ENCODE measurements at regions not wholly inside any gene's neighbourhood (a gene's known extent, or its start where the extent isn't known, plus 50 kb on each side); places are given as distances from the start of the nearest gene placed in this dataset.
A peak's percentile ranks its signal among the peaks of the same experiment; 100 is the strongest.

DNA sequence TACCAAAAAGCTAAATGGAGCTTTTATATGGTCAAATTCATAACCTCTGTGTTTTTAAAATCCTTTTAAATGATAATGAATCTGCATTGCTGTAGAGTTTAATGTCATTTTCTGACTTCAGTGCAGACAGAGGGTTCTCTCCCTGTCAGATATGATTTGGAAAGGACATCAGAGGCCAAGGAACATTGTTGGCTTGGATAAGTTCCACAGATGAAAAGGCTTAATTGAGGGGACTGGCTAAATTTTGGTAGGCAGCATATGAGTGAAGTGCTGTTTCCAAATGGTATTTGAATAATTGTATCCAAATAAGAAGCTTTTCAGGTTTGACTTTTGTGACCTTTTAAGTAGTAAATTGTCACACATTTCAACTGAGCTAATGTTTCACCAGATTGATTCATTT is 124.6 kb upstream of the KCNH7 start:
- no peaks in the 10 kb centered on the region for H3K4me1 ChIP-seq (ENCODE audit: control insufficient read depth in 2 of 3, insufficient read depth in 2 of 3, low read depth in 1 of 3, low read length in 3 of 3)
- H3K9ac ChIP-seq (ENCODE audit: low read length in 3 of 3): no peak overlapping the region
- H3K27me3 ChIP-seq (ENCODE audit: control insufficient read depth, insufficient read depth, low read length): no peaks in the 10 kb centered on the region
- FAIRE-seq (no peak), DNase-seq (no peak)
- TF ChIP-seq, protein P1, sequence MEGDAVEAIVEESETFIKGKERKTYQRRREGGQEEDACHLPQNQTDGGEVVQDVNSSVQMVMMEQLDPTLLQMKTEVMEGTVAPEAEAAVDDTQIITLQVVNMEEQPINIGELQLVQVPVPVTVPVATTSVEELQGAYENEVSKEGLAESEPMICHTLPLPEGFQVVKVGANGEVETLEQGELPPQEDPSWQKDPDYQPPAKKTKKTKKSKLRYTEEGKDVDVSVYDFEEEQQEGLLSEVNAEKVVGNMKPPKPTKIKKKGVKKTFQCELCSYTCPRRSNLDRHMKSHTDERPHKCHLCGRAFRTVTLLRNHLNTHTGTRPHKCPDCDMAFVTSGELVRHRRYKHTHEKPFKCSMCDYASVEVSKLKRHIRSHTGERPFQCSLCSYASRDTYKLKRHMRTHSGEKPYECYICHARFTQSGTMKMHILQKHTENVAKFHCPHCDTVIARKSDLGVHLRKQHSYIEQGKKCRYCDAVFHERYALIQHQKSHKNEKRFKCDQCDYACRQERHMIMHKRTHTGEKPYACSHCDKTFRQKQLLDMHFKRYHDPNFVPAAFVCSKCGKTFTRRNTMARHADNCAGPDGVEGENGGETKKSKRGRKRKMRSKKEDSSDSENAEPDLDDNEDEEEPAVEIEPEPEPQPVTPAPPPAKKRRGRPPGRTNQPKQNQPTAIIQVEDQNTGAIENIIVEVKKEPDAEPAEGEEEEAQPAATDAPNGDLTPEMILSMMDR (IDR thresholded peaks at IDR 0.05; ENCODE audit: borderline replicate concordance, extremely low read depth, insufficient read depth): no peak
- no peaks in the 10 kb centered on the region for H3K9me3 ChIP-seq (ENCODE audit: control insufficient read depth in 2 of 3, insufficient read depth in 1 of 3, low read length in 3 of 3)
- no peaks in the 10 kb centered on the region for H3K36me3 ChIP-seq (ENCODE audit: control insufficient read depth in 2 of 3, insufficient read depth in 3 of 3, low read length in 3 of 3)
- intact Hi-C loops (cut with DNase I): no loop called here
- H3K4me3 ChIP-seq (ENCODE audit: low read length in 3 of 3): no peak overlapping the region
- no peak overlapping the region for H3K27ac ChIP-seq (ENCODE audit: low read depth in 2 of 2, low read length in 2 of 2)

DNA sequence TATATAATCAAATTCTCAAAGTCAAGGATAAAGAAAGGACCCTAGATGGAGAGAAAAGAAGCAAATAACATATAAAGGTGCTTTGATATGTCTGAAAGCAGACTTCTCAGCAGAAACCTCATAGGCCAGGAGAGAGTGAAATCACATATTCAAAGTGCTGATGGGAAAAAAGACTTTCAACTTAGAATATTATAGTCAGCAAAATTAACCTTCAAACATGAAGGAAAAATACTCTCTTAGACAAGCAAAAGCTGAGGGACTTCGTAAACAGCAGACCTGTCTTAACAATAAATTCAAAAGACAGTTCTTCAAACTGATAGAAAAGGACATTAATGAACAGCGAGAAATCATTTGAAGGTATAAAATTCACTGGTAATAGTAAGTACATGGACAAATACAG is 107.2 kb upstream of the KCNH7 start:
- H3K9me3 ChIP-seq (ENCODE audit: control insufficient read depth in 2 of 3, insufficient read depth in 1 of 3, low read length in 3 of 3): peaks cover 0 to 8% (median 0%) of the 10 kb centered on the region in 3 donors
- H3K4me1 ChIP-seq (ENCODE audit: control insufficient read depth in 2 of 3, insufficient read depth in 2 of 3, low read depth in 1 of 3, low read length in 3 of 3): no peaks in the 10 kb centered on the region
- no peaks in the 10 kb centered on the region for H3K36me3 ChIP-seq (ENCODE audit: control insufficient read depth in 2 of 3, insufficient read depth in 3 of 3, low read length in 3 of 3)
- H3K27ac ChIP-seq (ENCODE audit: low read depth in 2 of 2, low read length in 2 of 2): no peak overlapping the region
- no peak overlapping the region for H3K4me3 ChIP-seq (ENCODE audit: low read length in 3 of 3)
- DNase-seq (no peak), FAIRE-seq (no peak)
- H3K27me3 ChIP-seq (ENCODE audit: control insufficient read depth, insufficient read depth, low read length): no peaks in the 10 kb centered on the region
- intact Hi-C loops (cut with DNase I): no loop called here
- TF ChIP-seq, protein P1 (IDR thresholded peaks at IDR 0.05; ENCODE audit: borderline replicate concordance, extremely low read depth, insufficient read depth): no peak
- no peak overlapping the region for H3K9ac ChIP-seq (ENCODE audit: low read length in 3 of 3)

DNA sequence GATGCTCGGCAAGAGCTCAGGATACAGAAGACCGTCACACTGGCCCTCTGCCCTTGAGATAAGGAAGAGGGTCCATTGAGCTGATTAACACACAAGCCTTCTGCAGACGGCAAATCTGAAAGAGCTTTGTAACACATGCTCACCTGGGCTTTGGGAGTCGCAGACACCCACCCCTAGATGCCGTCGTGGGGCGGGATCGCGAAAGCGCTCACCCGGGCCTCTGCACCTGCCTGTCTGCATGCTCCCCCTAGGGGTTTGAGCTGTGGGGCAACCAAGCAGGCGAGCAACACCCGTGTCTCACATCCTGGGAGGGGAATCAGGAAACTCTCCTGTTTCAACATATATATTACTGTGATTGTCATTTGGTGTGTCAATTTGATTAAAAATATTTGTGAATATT is 99.8 kb upstream of the KCNH7 start:
- no peak for FAIRE-seq
- peak in 1 of 5 donors; percentile 36 for DNase-seq
- H3K9me3 ChIP-seq (ENCODE audit: control insufficient read depth in 2 of 3, insufficient read depth in 1 of 3, low read length in 3 of 3): peaks cover 0 to 11% (median 0%) of the 10 kb centered on the region in 3 donors

More for the DNA sequence above, 99.8 kb upstream of the KCNH7 start:
- H3K27ac ChIP-seq (ENCODE audit: low read depth in 2 of 2, low read length in 2 of 2): no peak overlapping the region
- no peak overlapping the region for H3K4me3 ChIP-seq (ENCODE audit: low read length in 3 of 3)
- no peak overlapping the region for H3K9ac ChIP-seq (ENCODE audit: low read length in 3 of 3)
- TF ChIP-seq, protein P1 (IDR thresholded peaks at IDR 0.05; ENCODE audit: borderline replicate concordance, extremely low read depth, insufficient read depth): no peak
- intact Hi-C loops (cut with DNase I): no loop called here
- no peaks in the 10 kb centered on the region for H3K36me3 ChIP-seq (ENCODE audit: control insufficient read depth in 2 of 3, insufficient read depth in 3 of 3, low read length in 3 of 3)
- no peaks in the 10 kb centered on the region for H3K27me3 ChIP-seq (ENCODE audit: control insufficient read depth, insufficient read depth, low read length)
- no peaks in the 10 kb centered on the region for H3K4me1 ChIP-seq (ENCODE audit: control insufficient read depth in 2 of 3, insufficient read depth in 2 of 3, low read depth in 1 of 3, low read length in 3 of 3)
